Body of pancreas (tissue), 4 donors: ENCODE measurements at regions not wholly inside any gene's neighbourhood (a gene's known extent, or its start where the extent isn't known, plus 50 kb on each side); places are given as distances from the start of the nearest gene placed in this dataset.

Experiments
- ATAC-seq: fragments of 150-250 bp; one replicate; pipeline ENCODE4 v1.9.1; 2016
- DNase-seq, 4 donors: peaks; one replicate each; pipeline ENCODE4 v3.0.0-alpha.2; 2019
- H3K27ac ChIP-seq, 4 donors: fragments of 200-600 bp; sonication (generic); 1 replicate in 3 of 4; 2 replicates in 1 of 4; pipeline versions ENCODE4 v1.5.1 to v1.6.1; 2016 to 2019; ENCODE audit warnings: mild to moderate bottlenecking in 1 of 4, mixed read lengths in 1 of 4, moderate library complexity in 1 of 4
- H3K27me3 ChIP-seq, 2 donors: fragments of 200-600 bp; sonication (generic); one replicate each; pipeline ENCODE4 v1.6.0; 2016; ENCODE audit warnings: mild to moderate bottlenecking in 1 of 2
- H3K36me3 ChIP-seq, 2 donors: fragments of 200-600 bp; sonication (generic); replicated peaks in 1 of 2; 2 replicates each; pipeline ENCODE4 v1.5.1; 2016; ENCODE audit warnings: low read depth in 2 of 2; ENCODE audit not compliant: insufficient read depth in 1 of 2
- H3K4me1 ChIP-seq: fragments of 200-600 bp; sonication (generic); one replicate; pipeline ENCODE4 v1.6.0; 2016
- H3K4me3 ChIP-seq, 2 donors: fragments of 200-600 bp; sonication (generic); 1 replicate in 1 of 2; 2 replicates in 1 of 2; pipeline ENCODE4 v1.5.1; 2016 to 2019
- H3K9me3 ChIP-seq, 3 donors: fragments of 200-600 bp; sonication (generic); 1 replicate in 2 of 3; 2 replicates in 1 of 3; pipeline ENCODE4 v1.5.1; 2016
- POLR2A ChIP-seq, 3 donors: fragments of 450-650 bp; IDR thresholded peaks; one replicate each; pipeline ENCODE4 v1.6.1; 2016; ENCODE audit warnings: antibody characterized with exemption in 3 of 3, mild to moderate bottlenecking in 2 of 3
- WGBS, 2 donors: methylation state at CpG; one replicate each; pipeline ENCODE4 v1.1.5; 2017; 5-methylcytosine and 5-hydroxymethylcytosine counted together
- intact Hi-C: fragments of 100-400 bp; cut with DNase I; formaldehyde crosslinking; loops from one replicate; pipeline ENCODE4 v1.15.1; 2023
- TF ChIP-seq, protein P1 (sequence below), 7 experiments: fragments of 450-650 bp in 4 of 7; fragments of 200-600 bp in 3 of 7; sonication (generic) in 3 of 7; IDR thresholded peaks; one replicate each; pipeline ENCODE4 v1.5.1; 2016 to 2019; ENCODE audit warnings: antibody characterized with exemption in 7 of 7

DNA sequence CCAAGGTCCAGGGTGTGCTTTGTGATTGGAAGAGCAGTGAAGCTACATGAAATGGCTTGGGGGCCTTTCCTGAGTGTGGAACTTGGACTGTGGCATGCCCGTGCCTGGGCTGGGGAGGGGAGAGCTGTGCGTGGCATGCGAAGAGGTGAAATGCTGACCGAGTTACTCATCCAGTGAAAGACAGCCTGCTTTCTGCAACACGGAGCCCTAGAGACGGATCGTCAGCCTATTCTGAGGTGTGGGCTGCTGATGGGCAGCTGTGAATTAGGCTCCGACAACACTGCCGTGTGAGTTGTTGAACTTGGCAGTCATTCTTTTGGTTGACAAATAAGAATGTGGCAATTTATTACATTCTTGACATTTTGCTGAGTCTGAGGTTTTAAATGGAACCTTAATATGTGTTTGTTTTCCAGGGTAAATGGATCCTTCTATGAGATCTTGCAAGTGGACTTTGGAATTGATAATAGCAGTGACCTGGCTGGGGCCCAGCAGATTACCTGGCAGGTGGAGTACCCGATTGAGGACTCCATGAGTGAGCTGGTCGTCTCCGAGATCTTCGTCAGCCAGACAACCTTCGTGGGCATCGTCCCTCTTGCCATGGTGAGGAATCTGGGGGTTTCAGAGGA, 453.9 kb downstream of the AACS start:
- H3K27ac ChIP-seq = no peak overlapping the region
- peaks cover 14% of the 10 kb centered on the region for H3K4me1 ChIP-seq
- no peak overlapping the region for H3K4me3 ChIP-seq
- ATAC-seq (no peak), DNase-seq (peak in 3 of 4 donors; percentile 14 to 55 (median 25))
- H3K27me3 ChIP-seq = no peaks in the 10 kb centered on the region
- 37 to 40% methylated on average over 15 of the region's 15 CpGs for WGBS, 2 donors
- H3K9me3 ChIP-seq = peaks cover 0 to 6% (median 0%) of the 10 kb centered on the region in 3 donors
- no peaks in the 10 kb centered on the region for H3K36me3 ChIP-seq
- intact Hi-C loops = no loop called here
- TF ChIP-seq, protein P1, sequence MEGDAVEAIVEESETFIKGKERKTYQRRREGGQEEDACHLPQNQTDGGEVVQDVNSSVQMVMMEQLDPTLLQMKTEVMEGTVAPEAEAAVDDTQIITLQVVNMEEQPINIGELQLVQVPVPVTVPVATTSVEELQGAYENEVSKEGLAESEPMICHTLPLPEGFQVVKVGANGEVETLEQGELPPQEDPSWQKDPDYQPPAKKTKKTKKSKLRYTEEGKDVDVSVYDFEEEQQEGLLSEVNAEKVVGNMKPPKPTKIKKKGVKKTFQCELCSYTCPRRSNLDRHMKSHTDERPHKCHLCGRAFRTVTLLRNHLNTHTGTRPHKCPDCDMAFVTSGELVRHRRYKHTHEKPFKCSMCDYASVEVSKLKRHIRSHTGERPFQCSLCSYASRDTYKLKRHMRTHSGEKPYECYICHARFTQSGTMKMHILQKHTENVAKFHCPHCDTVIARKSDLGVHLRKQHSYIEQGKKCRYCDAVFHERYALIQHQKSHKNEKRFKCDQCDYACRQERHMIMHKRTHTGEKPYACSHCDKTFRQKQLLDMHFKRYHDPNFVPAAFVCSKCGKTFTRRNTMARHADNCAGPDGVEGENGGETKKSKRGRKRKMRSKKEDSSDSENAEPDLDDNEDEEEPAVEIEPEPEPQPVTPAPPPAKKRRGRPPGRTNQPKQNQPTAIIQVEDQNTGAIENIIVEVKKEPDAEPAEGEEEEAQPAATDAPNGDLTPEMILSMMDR (IDR thresholded peaks at IDR 0.05) = no peak
- TF ChIP-seq POLR2A (IDR thresholded peaks at IDR 0.05) = no peak

GRCh38 chr12:125525879-125526278, 460.6 kb downstream of the AACS start:
- Histone ChIP-seq H3K36me3 (no peaks in the 10 kb centered on the region), H3K4me1 (no peaks in the 10 kb centered on the region), H3K27me3 (no peaks in the 10 kb centered on the region), H3K9me3 (peaks cover 0 to 6% (median 0%) of the 10 kb centered on the region in 3 donors), H3K4me3 (no peak overlapping the region), H3K27ac (no peak overlapping the region)
- no peak for TF ChIP-seq POLR2A (IDR thresholded peaks at IDR 0.05)
- TF ChIP-seq, protein P1 (IDR thresholded peaks at IDR 0.05) = no peak
- intact Hi-C loops = no loop called here
- no peak for ATAC-seq
- WGBS, 2 donors = 68 to 69% methylated on average over 5 of the region's 5 CpGs
- DNase-seq = no peak

GRCh38 chr12:125528281-125528680, 463.0 kb downstream of the AACS start:
- WGBS, 2 donors = 45 to 57% methylated on average over 5 of the region's 5 CpGs
- Histone ChIP-seq H3K9me3 (no peaks in the 10 kb centered on the region), H3K36me3 (no peaks in the 10 kb centered on the region), H3K4me1 (peaks cover 1% of the 10 kb centered on the region), H3K27ac (no peak overlapping the region), H3K27me3 (no peaks in the 10 kb centered on the region), H3K4me3 (no peak overlapping the region)
- TF ChIP-seq, protein P1 (IDR thresholded peaks at IDR 0.05) = no peak
- no peak for TF ChIP-seq POLR2A (IDR thresholded peaks at IDR 0.05)
- no peak for DNase-seq
- intact Hi-C loops = no loop called here
- no peak for ATAC-seq

DNA sequence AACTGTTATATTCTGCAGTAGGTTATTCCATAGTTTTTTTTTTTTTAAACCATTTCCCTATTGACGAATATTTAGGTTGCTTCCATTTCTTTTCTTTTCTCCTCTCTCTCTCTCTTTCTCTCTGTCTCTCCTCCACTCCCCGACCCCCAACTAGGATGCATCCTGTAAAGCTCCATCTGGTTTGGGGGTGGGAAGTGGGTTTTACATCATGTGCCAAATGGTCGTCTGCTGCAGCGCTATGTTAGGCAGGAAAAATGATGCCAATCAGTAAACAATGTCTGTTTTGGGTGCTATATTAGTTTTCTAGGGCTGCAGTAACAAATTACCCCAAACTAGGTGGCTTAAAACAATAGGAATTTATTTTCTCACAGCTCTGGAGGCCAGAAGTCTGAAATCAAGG, 465.0 kb downstream of the AACS start:
- Histone ChIP-seq H3K4me3 (no peak overlapping the region), H3K36me3 (no peaks in the 10 kb centered on the region), H3K9me3 (no peaks in the 10 kb centered on the region), H3K4me1 (peaks cover 4% of the 10 kb centered on the region), H3K27me3 (no peaks in the 10 kb centered on the region), H3K27ac (no peak overlapping the region)
- WGBS, 2 donors = 15 to 25% methylated on average over 4 of the region's 4 CpGs
- TF ChIP-seq, protein P1 (IDR thresholded peaks at IDR 0.05) = no peak
- no peak for TF ChIP-seq POLR2A (IDR thresholded peaks at IDR 0.05)
- no peak for DNase-seq
- ATAC-seq = no peak
- intact Hi-C loops = no loop called here

- ATAC-seq (no peak), DNase-seq (no peak)
- Histone ChIP-seq H3K9me3 (no peaks in the 10 kb centered on the region), H3K27me3 (no peaks in the 10 kb centered on the region), H3K4me3 (no peak overlapping the region), H3K36me3 (no peaks in the 10 kb centered on the region), H3K27ac (no peak overlapping the region), H3K4me1 (peaks cover 4% of the 10 kb centered on the region)
- 28 to 37% methylated on average over 5 of the region's 5 CpGs for WGBS, 2 donors
- intact Hi-C loops = no loop called here
- TF ChIP-seq, protein P1 (IDR thresholded peaks at IDR 0.05) = no peak
- no peak for TF ChIP-seq POLR2A (IDR thresholded peaks at IDR 0.05)
Measured at GRCh38 chr12:125530876-125531275, 465.6 kb downstream of the AACS start.
